Thoracic aorta (tissue), 2 donors: ENCODE measurements at regions not wholly inside any gene's neighbourhood (a gene's known extent, or its start where the extent isn't known, plus 50 kb on each side); places are given as distances from the start of the nearest gene placed in this dataset.
"Not testable (repeated sequence)": the region's sequence is repeated elsewhere in the genome, so short reads cannot be mapped to it uniquely, and the experiment has no call there.

Experiments used
- ATAC-seq: fragments of 150-250 bp; one replicate; pipeline ENCODE4 v1.8.0; 2017; ENCODE audit warnings: low read depth; ENCODE audit not compliant: insufficient number of reproducible peaks, low FRiP score
- DNase-seq: peaks from one replicate; pipeline ENCODE4 v3.0.0-alpha.2; 2020; ENCODE audit warnings: low spot score
- H3K27ac ChIP-seq, 2 donors: fragments of 200-600 bp; sonication (generic); 1 replicate in 1 of 2; 2 replicates in 1 of 2; pipeline ENCODE4 v1.5.1; 2016; ENCODE audit warnings: mild to moderate bottlenecking in 2 of 2, moderate library complexity in 2 of 2
- H3K27me3 ChIP-seq: fragments of 200-600 bp; sonication (generic); replicated peaks from 2 replicates; pipeline ENCODE4 v1.6.0; 2016; ENCODE audit warnings: mild to moderate bottlenecking; ENCODE audit not compliant: insufficient read depth
- H3K36me3 ChIP-seq: fragments of 200-600 bp; sonication (generic); one replicate; pipeline ENCODE4 v1.5.1; 2016
- H3K4me1 ChIP-seq, 2 donors: fragments of 200-600 bp; sonication (generic); 1 replicate in 1 of 2; 2 replicates in 1 of 2; pipeline versions ENCODE4 v1.5.1 to v1.6.0; 2016; ENCODE audit warnings: low read depth in 2 of 2, mild to moderate bottlenecking in 1 of 2; ENCODE audit not compliant: control insufficient read depth in 1 of 2
- H3K4me3 ChIP-seq: fragments of 200-600 bp; sonication (generic); 2 replicates; pipeline ENCODE4 v1.5.1; 2016; ENCODE audit warnings: mild to moderate bottlenecking
- H3K9me3 ChIP-seq: fragments of 200-600 bp; sonication (generic); 2 replicates; pipeline ENCODE4 v1.5.1; 2016
- CTCF ChIP-seq: fragments of 200-600 bp; sonication (generic); IDR thresholded peaks from one replicate; pipeline ENCODE4 v1.5.1; 2019; ENCODE audit warnings: antibody characterized with exemption

GRCh38 chr4:101647710-101648034, 142.9 kb upstream of the BANK1 start:
- no peaks in the 10 kb centered on the region for H3K4me1 ChIP-seq
- no peaks in the 10 kb centered on the region for H3K9me3 ChIP-seq
- H3K27me3 ChIP-seq: no peaks in the 10 kb centered on the region
- H3K36me3 ChIP-seq: no peaks in the 10 kb centered on the region
- H3K27ac ChIP-seq: no peak overlapping the region
- no peak for TF ChIP-seq CTCF
- no peak overlapping the region for H3K4me3 ChIP-seq
- no peak for DNase-seq
- no peak for ATAC-seq

GRCh38 chr4:101644516-101644915, 146.0 kb upstream of the BANK1 start:
- Histone ChIP-seq H3K4me1 (no peaks in the 10 kb centered on the region), H3K36me3 (no peaks in the 10 kb centered on the region), H3K27me3 (no peaks in the 10 kb centered on the region), H3K27ac (no peak overlapping the region), H3K9me3 (no peaks in the 10 kb centered on the region), H3K4me3 (no peak overlapping the region)
- ATAC-seq (no peak), DNase-seq (no peak)
- no peak for TF ChIP-seq CTCF

GRCh38 chr4:101643186-101643837, 147.2 kb upstream of the BANK1 start:
- no peak for DNase-seq
- no peaks in the 10 kb centered on the region for H3K27me3 ChIP-seq
- no peaks in the 10 kb centered on the region for H3K9me3 ChIP-seq
- no peak overlapping the region for H3K4me3 ChIP-seq
- no peak for ATAC-seq
- H3K4me1 ChIP-seq: no peaks in the 10 kb centered on the region
- no peak for TF ChIP-seq CTCF
- no peak overlapping the region for H3K27ac ChIP-seq
- no peaks in the 10 kb centered on the region for H3K36me3 ChIP-seq

GRCh38 chr4:101632766-101633165, 157.8 kb upstream of the BANK1 start:
- not testable (repeated sequence) for H3K4me3 ChIP-seq, ATAC-seq, H3K9me3 ChIP-seq, H3K36me3 ChIP-seq, H3K27ac ChIP-seq, H3K4me1 ChIP-seq, DNase-seq, H3K27me3 ChIP-seq

- ATAC-seq (no peak), DNase-seq (no peak)
- Histone ChIP-seq H3K9me3 (no peaks in the 10 kb centered on the region), H3K4me1 (no peaks in the 10 kb centered on the region), H3K27me3 (no peaks in the 10 kb centered on the region), H3K4me3 (no peak overlapping the region), H3K36me3 (no peaks in the 10 kb centered on the region), H3K27ac (no peak overlapping the region)
- no peak for TF ChIP-seq CTCF
Observed at GRCh38 chr4:101630319-101630986, 160.1 kb upstream of the BANK1 start.

- no peak for TF ChIP-seq CTCF
- Histone ChIP-seq H3K4me1 (no peaks in the 10 kb centered on the region), H3K9me3 (no peaks in the 10 kb centered on the region), H3K27me3 (no peaks in the 10 kb centered on the region), H3K4me3 (no peak overlapping the region), H3K27ac (no peak overlapping the region), H3K36me3 (no peaks in the 10 kb centered on the region)
- no peak for DNase-seq
- ATAC-seq: no peak
Observed at GRCh38 chr4:101621120-101621519, 169.4 kb upstream of the BANK1 start.
